GM12875 (cell line): ENCODE measurements at regions not wholly inside any gene's neighbourhood (a gene's known extent, or its start where the extent isn't known, plus 50 kb on each side); places are given as distances from the start of the nearest gene placed in this dataset.

Source experiments
- H3K4me3 ChIP-seq: one replicate; pipeline ENCODE4 v1.5.1; 2011; ENCODE audit warnings: low read depth, low read length, control low read depth
- CTCF ChIP-seq: IDR thresholded peaks from 2 replicates; pipeline ENCODE4 v1.5.1; 2011; ENCODE audit warnings: low read depth, mild to moderate bottlenecking, control low read depth, inconsistent platforms, low read length, moderate library complexity, borderline replicate concordance; ENCODE audit not compliant: insufficient read depth

- H3K4me3 ChIP-seq = no peak overlapping the region
- TF ChIP-seq CTCF = no peak
Observed at GRCh38 chr7:37518266-37518665, 69.6 kb upstream of the ELMO1 start.

- no peak for TF ChIP-seq CTCF
- H3K4me3 ChIP-seq = no peak overlapping the region
Observed at GRCh38 chr7:37524056-37524455, 75.4 kb upstream of the ELMO1 start.

GRCh38 chr7:37524797-37525196 is 76.1 kb upstream of the ELMO1 start:
- TF ChIP-seq CTCF = no peak

GRCh38 chr7:37526623-37527022 is 78.0 kb upstream of the ELMO1 start:
- no peak for TF ChIP-seq CTCF
- H3K4me3 ChIP-seq = no peak overlapping the region

More at GRCh38 chr7:37524797-37525196, 76.1 kb upstream of the ELMO1 start:
- H3K4me3 ChIP-seq = no peak overlapping the region

GRCh38 chr7:37527109-37527508 is 78.4 kb upstream of the ELMO1 start:
- no peak overlapping the region for H3K4me3 ChIP-seq
- no peak for TF ChIP-seq CTCF

- TF ChIP-seq CTCF = no peak
- no peak overlapping the region for H3K4me3 ChIP-seq
Observed at GRCh38 chr7:37531225-37531624, 82.6 kb upstream of the ELMO1 start.

GRCh38 chr7:37532636-37533035 is 84.0 kb upstream of the ELMO1 start:
- no peak for TF ChIP-seq CTCF
- H3K4me3 ChIP-seq = no peak overlapping the region
